GM19023 (cell line): ENCODE measurements at regions not wholly inside any gene's neighbourhood (a gene's known extent, or its start where the extent isn't known, plus 50 kb on each side); places are given as distances from the start of the nearest gene placed in this dataset.
"Not testable (repeated sequence)": the region's sequence is repeated elsewhere in the genome, so short reads cannot be mapped to it uniquely, and the experiment has no call there.

ENCODE experiments used
- ATAC-seq: cut with Tn5 transposase; IDR thresholded peaks from one replicate; pipeline ENCODE4 v1.9.1; 2021; ENCODE audit warnings: mild to moderate bottlenecking, moderate library complexity; ENCODE audit not compliant: unreplicated experiment

- ATAC-seq: no peak
Measured at GRCh38 chr5:103896593-103896992, 334.0 kb upstream of the NUDT12 start.

DNA sequence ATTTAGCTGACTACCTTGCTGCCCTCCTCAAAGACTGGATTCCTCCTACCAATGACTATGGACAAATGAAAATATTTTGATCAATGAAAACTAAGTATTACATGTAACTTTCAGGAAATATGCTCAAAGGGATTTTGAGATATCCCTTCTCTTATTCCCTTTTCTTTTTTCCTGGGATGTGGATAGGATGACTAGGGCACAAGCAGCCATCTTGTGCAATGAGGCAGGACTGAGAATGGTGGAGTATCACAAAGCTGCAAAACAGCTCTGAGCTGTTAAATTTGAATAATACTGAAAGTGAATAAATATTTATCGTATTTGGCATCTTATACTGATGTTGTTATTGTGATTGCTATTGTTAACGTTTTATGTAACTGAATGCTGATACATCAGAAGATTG is 333.1 kb upstream of the NUDT12 start:
- ATAC-seq: no peak

GRCh38 chr5:103894882-103895281 is 332.3 kb upstream of the NUDT12 start:
- ATAC-seq: no peak

- no peak for ATAC-seq
Measured at GRCh38 chr5:103891151-103891550, 328.6 kb upstream of the NUDT12 start.

GRCh38 chr5:103890313-103890712 is 327.7 kb upstream of the NUDT12 start:
- no peak for ATAC-seq

DNA sequence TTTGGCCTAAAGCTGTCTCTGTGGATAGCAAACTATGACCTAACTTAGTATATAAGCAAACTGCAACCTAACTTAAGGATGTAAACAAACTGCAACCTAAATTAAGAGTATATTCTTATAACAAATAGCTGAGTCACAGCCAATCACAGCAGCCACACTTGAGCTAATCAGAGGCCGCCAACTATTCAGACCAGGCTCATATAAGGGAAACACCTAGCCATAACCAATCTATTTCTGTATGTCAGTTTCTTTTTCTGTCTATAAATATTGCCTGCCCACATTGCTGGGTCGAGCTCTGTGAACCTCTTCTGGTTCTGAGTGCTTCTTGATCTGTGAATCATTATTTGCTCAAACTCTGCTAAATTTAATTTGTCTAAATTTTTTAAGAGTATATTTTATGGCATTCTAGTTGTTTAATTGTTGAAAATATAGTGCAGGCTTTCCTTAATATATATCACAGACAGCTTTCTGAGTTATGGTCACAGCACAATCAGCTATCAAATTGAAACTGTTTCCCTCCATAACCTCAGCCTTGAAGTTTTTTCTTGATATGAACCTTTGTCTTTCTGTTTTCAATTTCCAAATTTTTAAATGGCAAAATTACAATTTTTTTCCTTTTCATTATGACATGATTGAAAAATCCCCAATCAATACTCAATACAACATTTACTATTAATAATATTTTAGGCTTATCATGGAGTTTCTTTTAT is 327.1 kb upstream of the NUDT12 start:
- ATAC-seq: peak; percentile 82

DNA sequence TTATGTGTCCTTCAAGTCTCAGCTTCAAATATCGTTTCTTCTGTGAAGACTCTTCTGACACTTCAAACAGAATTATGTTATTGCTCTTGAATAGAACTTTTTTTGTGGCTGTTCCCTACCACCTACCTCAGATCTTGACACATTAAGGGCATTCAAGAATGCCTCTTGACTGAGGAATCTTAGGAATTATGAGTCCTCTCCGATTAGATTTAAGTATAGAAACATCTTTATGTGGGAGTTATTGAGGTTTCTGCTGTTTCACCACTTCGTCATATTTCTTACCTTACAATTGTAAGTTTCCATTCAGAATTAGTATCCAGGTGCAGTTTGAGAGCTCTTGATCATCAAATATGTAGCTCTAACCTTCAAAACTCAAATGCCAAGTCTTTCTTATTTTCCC is 324.2 kb upstream of the NUDT12 start:
- no peak for ATAC-seq

DNA sequence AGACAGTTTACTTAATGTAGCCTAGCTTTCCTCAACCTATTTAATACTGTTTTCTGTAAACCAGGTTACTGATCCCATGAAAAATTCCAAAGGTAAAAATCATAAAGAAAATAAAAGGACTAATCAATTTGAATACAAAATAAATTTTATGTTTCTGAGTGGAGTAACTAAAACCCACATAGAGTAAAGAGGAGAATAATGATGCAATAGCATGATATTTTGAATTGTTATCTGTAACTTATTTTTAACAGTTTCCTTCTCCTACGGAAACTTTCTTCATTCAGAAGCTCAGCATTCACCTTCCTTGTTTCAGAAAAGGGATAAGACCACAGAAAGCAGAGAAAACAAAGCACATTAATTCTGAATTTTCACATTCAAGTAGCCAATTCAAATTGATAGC is 320.6 kb upstream of the NUDT12 start:
- no peak for ATAC-seq

DNA sequence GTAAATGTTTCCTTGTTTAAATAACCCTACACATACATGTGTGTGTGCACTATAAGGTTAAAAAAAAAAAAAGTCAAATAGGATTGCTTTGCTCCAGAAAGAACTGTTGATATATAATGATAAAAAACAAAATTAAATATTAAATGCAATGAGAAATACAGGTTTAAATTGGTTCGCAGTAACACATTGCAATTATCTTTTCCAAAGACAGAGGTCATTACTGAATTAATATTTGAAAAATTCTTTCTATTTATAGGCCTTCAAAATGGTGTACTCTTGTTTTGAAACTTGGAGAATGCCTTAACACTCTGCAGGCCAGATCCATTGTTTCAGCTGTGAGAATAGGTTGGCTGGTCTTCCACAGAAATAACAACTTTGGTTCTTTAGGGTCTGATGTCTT is 319.0 kb upstream of the NUDT12 start:
- ATAC-seq: no peak

GRCh38 chr5:103867857-103868598 is 305.4 kb upstream of the NUDT12 start:
- no peak for ATAC-seq

- ATAC-seq: no peak
Measured at GRCh38 chr5:103866169-103866568, 303.6 kb upstream of the NUDT12 start.

GRCh38 chr5:103862398-103862797 is 299.8 kb upstream of the NUDT12 start:
- no peak for ATAC-seq

- ATAC-seq: no peak
Measured at GRCh38 chr5:103860327-103860726, 297.7 kb upstream of the NUDT12 start.

DNA sequence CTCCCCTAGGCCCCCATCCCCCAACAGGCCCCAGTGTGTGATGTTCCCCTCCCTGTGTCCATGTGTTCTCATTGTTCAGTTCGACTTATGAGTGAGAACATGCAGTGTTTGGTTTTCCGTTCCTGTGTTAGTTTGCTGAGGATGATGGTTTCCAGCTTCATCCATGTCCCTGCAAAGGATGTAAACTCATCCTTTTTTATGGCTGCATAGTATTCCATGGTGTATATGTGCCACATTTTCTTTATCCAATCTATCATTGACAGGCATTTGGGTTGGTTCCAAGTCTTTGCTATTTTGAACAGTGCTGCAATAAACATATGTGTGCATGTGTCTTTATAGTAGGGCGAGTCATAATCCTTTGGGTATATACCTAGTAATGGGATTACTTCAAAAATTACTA is 295.8 kb upstream of the NUDT12 start:
- ATAC-seq: not testable (repeated sequence)

GRCh38 chr5:103851091-103851490 is 288.5 kb upstream of the NUDT12 start:
- no peak for ATAC-seq

DNA sequence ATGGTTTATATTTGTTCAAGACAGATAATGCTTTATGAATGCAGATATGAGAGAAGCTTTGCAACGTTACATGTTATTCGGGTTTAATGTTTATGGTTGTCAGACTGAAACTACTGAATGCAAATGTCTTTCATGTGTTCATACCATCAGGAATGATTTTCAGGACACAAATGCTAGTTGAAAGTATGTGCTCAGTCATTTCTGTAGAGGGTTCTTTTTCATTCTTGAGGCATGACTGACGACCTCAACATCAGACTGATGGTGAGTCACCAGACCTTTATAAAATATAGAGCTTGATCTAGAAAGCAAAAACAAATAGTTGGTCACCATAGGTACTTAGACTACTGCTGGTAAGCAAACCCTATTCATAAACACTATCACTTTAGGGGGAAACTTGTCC is 287.3 kb upstream of the NUDT12 start:
- no peak for ATAC-seq

- ATAC-seq: no peak
Measured at GRCh38 chr5:103847060-103847459, 284.5 kb upstream of the NUDT12 start.

GRCh38 chr5:103842936-103843335 is 280.3 kb upstream of the NUDT12 start:
- no peak for ATAC-seq

- no peak for ATAC-seq
Measured at GRCh38 chr5:103840600-103840999, 278.0 kb upstream of the NUDT12 start.

DNA sequence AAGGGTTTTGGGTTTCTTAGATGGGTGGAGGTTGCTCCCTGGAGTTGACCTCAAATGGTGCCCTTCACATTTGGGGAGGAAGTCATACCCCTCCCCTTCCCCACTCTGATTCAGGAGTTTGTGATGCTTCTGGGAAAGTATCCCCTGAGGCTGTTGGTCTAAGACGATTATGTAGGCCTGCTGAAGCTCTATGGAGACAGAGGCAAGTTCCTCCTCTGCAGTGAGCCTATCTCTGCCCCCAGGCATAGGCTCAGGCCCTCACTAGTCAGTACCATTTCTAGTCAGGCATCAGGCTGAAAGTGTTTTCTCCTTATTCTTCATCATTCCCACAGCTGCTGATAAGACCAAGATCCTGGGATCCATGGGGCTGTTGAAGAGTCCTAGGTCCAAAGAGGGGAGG is 271.6 kb upstream of the NUDT12 start:
- ATAC-seq: no peak

GRCh38 chr5:103829585-103829984 is 267.0 kb upstream of the NUDT12 start:
- ATAC-seq: no peak

- ATAC-seq: no peak
Measured at GRCh38 chr5:103827976-103828375, 265.4 kb upstream of the NUDT12 start.

DNA sequence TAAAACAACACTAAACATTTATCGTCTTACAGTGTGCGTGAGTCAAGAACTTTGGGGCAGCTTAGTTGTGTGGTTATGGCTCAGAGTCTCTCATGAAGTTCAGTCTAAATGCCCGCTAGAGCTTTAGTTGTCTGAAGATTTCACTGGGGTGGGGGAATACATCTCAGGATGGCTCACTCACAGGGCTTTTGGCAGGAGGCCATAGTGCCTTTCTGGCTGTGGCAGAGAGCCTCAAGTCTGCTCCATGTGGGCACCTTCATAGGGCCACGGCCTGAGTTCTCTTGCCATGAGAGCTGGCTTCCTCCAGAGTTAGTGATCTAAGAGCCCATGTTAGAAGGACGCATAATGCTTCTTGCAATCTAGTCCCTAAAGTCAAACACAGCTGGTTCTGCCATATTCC is 258.8 kb upstream of the NUDT12 start:
- no peak for ATAC-seq
